Thyroid gland (tissue), 4 donors: ENCODE measurements at regions not wholly inside any gene's neighbourhood (a gene's known extent, or its start where the extent isn't known, plus 50 kb on each side); places are given as distances from the start of the nearest gene placed in this dataset.

Source experiments
- DNase-seq, 2 donors: peaks; one replicate each; pipeline ENCODE4 v3.0.0-alpha.2; 2019
- H3K27ac ChIP-seq, 3 donors: fragments of 200-600 bp; sonication (generic); 1 replicate in 2 of 3; 2 replicates in 1 of 3; pipeline ENCODE4 v1.5.1; 2016 to 2019; ENCODE audit warnings: mild to moderate bottlenecking in 1 of 3, moderate library complexity in 1 of 3
- H3K27me3 ChIP-seq: fragments of 200-600 bp; sonication (generic); one replicate; pipeline ENCODE4 v1.5.1; 2019
- H3K36me3 ChIP-seq, 2 donors: fragments of 200-600 bp; sonication (generic); one replicate each; pipeline ENCODE4 v1.5.1; 2016 to 2019
- H3K4me1 ChIP-seq, 2 donors: fragments of 200-600 bp; sonication (generic); one replicate each; pipeline ENCODE4 v1.5.1; 2017 to 2019
- H3K4me3 ChIP-seq, 3 donors: fragments of 200-600 bp; sonication (generic); replicated peaks in 1 of 3; 1 replicate in 2 of 3; 2 replicates in 1 of 3; pipeline ENCODE4 v1.5.1; 2016; ENCODE audit warnings: mild to moderate bottlenecking in 1 of 3
- H3K9me3 ChIP-seq: fragments of 200-600 bp; sonication (generic); one replicate; pipeline ENCODE4 v1.5.1; 2017
- POLR2A ChIP-seq, 2 donors: fragments of 450-650 bp; IDR thresholded peaks; one replicate each; pipeline ENCODE4 v1.6.1; 2017; ENCODE audit warnings: antibody characterized with exemption in 2 of 2, mild to moderate bottlenecking in 2 of 2, moderate library complexity in 1 of 2
- WGBS, 2 donors: methylation state at CpG; one replicate each; pipeline ENCODE4 v1.1.5; 2017; 5-methylcytosine and 5-hydroxymethylcytosine counted together
- intact Hi-C: fragments of 100-400 bp; cut with DNase I; formaldehyde crosslinking; loops from one replicate; pipeline ENCODE4 v1.15.1; 2023
- TF ChIP-seq, protein P1 (sequence below), 6 experiments: fragments of 200-600 bp in 3 of 6; fragments of 450-650 bp in 3 of 6; sonication (generic) in 3 of 6; IDR thresholded peaks; one replicate each; pipeline ENCODE4 v1.5.1; 2016 to 2019; ENCODE audit warnings: antibody characterized with exemption in 6 of 6, mild to moderate bottlenecking in 2 of 6, inconsistent platforms in 1 of 6, moderate library complexity in 1 of 6

DNA sequence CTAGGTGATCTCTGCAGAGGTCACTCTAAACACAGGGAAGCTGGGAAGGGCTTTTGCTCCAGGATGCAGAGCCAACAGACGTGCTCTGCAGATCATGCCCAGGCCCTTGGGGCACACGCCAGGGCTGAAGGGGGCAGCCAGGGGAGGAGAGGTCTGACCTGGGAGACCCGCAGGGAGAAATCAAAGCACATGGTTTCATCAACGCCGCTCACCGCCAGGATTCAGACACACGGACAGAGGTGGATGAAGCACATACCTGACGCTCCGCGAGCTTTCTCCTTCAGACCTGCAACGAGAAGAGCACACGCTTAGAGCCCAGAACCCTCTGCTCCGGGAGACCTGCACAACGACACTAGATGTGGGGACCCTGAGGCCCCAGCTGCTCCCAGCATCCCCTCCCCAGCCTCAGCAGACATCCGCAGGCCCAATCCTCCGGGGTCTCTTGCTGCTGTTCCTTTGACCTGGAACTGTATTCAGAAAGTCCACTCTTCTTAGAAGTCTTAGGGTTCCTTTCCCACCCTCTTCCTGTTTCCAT, 90.7 kb upstream of the IQSEC1 start:
- H3K27ac ChIP-seq: no peak overlapping the region
- 87 to 90% methylated on average over 13 to 16 of the region's 16 CpGs for WGBS, 2 donors
- peaks cover 7 to 8% of the 10 kb centered on the region in 2 donors for H3K4me1 ChIP-seq
- no peak for TF ChIP-seq POLR2A (IDR thresholded peaks at IDR 0.05)
- TF ChIP-seq, protein P1, sequence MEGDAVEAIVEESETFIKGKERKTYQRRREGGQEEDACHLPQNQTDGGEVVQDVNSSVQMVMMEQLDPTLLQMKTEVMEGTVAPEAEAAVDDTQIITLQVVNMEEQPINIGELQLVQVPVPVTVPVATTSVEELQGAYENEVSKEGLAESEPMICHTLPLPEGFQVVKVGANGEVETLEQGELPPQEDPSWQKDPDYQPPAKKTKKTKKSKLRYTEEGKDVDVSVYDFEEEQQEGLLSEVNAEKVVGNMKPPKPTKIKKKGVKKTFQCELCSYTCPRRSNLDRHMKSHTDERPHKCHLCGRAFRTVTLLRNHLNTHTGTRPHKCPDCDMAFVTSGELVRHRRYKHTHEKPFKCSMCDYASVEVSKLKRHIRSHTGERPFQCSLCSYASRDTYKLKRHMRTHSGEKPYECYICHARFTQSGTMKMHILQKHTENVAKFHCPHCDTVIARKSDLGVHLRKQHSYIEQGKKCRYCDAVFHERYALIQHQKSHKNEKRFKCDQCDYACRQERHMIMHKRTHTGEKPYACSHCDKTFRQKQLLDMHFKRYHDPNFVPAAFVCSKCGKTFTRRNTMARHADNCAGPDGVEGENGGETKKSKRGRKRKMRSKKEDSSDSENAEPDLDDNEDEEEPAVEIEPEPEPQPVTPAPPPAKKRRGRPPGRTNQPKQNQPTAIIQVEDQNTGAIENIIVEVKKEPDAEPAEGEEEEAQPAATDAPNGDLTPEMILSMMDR (IDR thresholded peaks at IDR 0.05): no peak
- no peaks in the 10 kb centered on the region for H3K36me3 ChIP-seq
- DNase-seq: no peak
- no peak overlapping the region for H3K4me3 ChIP-seq
- intact Hi-C loops: no loop called here
- H3K9me3 ChIP-seq: no peaks in the 10 kb centered on the region
- H3K27me3 ChIP-seq: no peaks in the 10 kb centered on the region

DNA sequence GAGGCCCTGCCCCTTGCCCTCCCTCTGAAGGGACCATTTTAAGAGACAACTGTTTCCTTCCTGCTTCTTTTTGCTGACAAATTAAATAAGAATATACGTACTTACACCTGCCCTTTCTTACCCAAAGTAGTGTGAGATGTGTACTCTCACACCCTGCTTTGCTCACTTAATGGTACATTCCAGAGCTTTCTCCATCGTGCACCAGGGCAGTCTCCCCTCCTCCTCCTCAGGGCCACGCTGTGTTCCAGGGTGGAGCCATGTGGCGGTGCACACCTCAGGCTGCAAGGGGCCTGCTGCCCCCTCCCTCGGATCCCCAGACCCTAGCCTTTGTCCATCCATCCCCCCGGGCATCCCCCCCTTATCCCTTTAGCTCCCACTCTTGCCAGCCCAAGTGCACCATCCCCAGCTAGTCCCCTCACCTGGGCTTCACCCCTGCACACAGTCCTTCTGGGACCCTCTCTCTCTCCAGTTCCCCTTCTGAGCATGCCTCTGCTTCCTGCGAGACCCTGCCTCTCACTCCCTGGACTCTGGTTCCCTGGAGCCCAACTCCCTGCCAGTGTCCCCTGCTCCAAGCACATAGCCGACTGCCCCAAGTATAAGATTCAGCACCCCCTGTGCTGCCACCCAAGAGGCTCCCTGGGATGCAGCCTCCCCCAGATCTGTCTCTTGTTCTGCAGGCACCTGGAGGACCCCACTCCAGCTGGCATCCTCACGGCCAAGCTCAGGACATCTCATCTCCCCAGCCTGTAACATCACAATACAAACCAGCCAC, 89.5 kb upstream of the IQSEC1 start:
- TF ChIP-seq, protein P1 (IDR thresholded peaks at IDR 0.05): no peak
- no peak for TF ChIP-seq POLR2A (IDR thresholded peaks at IDR 0.05)
- Histone ChIP-seq H3K9me3 (no peaks in the 10 kb centered on the region), H3K27me3 (no peaks in the 10 kb centered on the region), H3K4me3 (no peak overlapping the region), H3K27ac (no peak overlapping the region), H3K36me3 (no peaks in the 10 kb centered on the region), H3K4me1 (peaks cover 7 to 8% of the 10 kb centered on the region in 2 donors)
- DNase-seq: no peak
- 74 to 79% methylated on average over 9 of the region's 9 CpGs for WGBS, 2 donors
- intact Hi-C loops: no loop called here

DNA sequence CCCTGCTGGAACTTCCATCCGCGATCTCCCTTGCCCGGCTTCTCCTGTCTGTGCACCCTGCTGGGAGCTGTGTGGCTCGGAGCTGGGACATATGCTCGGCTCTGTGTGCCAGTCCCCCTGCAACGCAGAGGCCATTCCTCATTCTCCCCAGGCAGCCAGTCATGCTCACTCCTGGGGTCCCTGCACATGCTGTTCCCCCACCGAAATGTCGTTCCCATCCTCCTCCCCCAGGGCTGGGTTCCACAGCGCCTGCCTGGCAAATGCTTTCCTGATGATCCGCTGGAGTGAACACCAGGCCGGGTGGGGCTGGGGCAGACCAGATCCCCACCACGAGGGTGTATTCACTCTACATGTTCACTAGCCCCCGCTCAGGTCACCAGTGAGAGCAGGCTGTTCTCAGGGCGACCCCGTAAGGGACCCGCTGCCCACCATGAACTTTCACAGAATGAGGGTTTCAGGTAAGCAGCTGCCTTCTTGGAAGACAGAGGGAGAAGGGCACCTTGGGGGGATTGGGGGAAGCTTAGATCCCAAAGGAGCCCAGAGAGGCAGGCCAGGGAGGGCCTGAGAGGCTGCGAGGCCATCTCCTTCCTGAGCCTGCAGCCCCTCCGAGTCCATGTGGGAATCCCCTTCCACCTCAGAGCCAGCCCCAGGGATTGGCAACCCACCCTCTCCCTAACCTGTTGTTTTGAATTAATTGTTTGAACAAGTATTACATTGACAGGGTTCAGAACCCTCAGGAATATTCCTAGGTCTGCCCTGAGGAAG, 88.7 kb upstream of the IQSEC1 start:
- Histone ChIP-seq H3K27ac (no peak overlapping the region), H3K9me3 (no peaks in the 10 kb centered on the region), H3K36me3 (no peaks in the 10 kb centered on the region), H3K4me1 (peaks cover 7 to 8% of the 10 kb centered on the region in 2 donors), H3K27me3 (no peaks in the 10 kb centered on the region), H3K4me3 (no peak overlapping the region)
- WGBS, 2 donors: 83 to 92% methylated on average over 16 to 17 of the region's 18 CpGs
- no peak for TF ChIP-seq POLR2A (IDR thresholded peaks at IDR 0.05)
- DNase-seq: no peak
- intact Hi-C loops: no loop called here

DNA sequence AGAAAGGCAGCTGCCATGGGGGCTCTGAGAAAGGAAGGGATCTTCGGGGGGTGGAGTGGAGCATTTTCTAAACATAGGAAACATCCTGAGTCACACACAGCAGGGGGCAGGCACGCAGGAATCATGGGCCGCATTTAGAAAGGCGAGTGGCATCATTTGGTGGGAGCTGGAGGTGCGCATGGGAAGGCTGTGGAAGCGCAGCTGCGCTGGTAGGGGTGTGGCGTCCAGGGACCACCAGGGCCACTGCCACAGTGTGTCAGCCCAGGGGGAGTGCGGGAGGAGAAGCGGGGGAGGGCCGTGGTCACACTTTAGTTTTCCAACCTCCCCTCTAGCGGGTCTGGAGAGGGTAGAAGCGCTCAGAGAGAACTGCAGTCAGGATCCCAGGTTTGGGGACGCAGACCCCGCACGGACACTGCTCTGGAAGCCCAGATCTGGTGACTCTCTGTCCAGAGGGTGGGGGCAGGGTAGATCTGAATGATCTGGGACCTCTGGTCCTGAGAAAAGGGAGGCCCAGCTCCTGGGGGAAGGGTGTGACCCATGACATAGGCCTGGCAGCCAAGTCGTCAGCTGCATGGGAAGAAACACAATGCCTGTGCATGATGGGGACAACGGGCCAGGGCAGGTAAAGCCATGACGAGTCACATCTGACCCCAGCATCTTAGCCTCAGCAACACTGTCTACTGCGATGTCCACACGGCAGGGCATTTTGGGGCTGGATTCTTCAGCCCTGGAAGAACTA, 88.0 kb upstream of the IQSEC1 start:
- WGBS, 2 donors: 75 to 77% methylated on average over 17 to 21 of the region's 21 CpGs
- no peak for DNase-seq
- Histone ChIP-seq H3K4me1 (peaks cover 7 to 8% of the 10 kb centered on the region in 2 donors), H3K4me3 (no peak overlapping the region), H3K27me3 (no peaks in the 10 kb centered on the region), H3K9me3 (no peaks in the 10 kb centered on the region), H3K36me3 (no peaks in the 10 kb centered on the region), H3K27ac (no peak overlapping the region)
- TF ChIP-seq, protein P1 (IDR thresholded peaks at IDR 0.05): no peak
- TF ChIP-seq POLR2A (IDR thresholded peaks at IDR 0.05): no peak
- intact Hi-C loops: no loop called here

DNA sequence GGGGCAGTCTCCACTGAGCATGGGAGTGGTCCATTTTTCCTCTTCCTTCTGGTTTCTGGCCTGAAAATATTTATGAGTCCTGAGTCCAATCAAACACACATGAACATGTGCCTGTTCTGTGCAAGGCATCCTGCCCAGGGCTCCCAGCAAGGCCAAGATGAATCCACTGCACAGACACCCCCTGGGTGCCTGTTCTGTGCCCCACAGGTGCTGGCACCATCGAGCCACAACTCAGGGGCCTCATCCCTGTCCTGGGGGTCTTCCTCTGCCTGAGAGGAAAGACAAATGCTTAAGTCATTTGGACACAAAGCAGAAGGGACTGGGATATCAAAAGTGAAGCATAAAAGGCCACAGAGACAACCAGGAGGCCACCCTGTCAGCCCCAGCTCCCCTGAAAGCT, 87.4 kb upstream of the IQSEC1 start:
- Histone ChIP-seq H3K4me1 (peaks cover 7 to 8% of the 10 kb centered on the region in 2 donors), H3K27me3 (no peaks in the 10 kb centered on the region), H3K4me3 (no peak overlapping the region), H3K9me3 (no peaks in the 10 kb centered on the region), H3K27ac (no peak overlapping the region), H3K36me3 (no peaks in the 10 kb centered on the region)
- intact Hi-C loops: no loop called here
- DNase-seq: no peak
- TF ChIP-seq, protein P1 (IDR thresholded peaks at IDR 0.05): no peak
- no peak for TF ChIP-seq POLR2A (IDR thresholded peaks at IDR 0.05)
- 13 to 50% methylated on average over 1 of the region's 1 CpG for WGBS, 2 donors
